Right hindlimb (tissue), 1 donor: ENCODE measurements at regions not wholly inside any gene's neighbourhood (a gene's known extent, or its start where the extent isn't known, plus 50 kb on each side); places are given as distances from the start of the nearest gene placed in this dataset.
"Not testable (repeated sequence)": the region's sequence is repeated elsewhere in the genome, so short reads cannot be mapped to it uniquely, and the experiment has no call there.

Experiments
- DNase-seq: peaks from one replicate; pipeline ENCODE4 v3.0.0-alpha.2; 2018

- DNase-seq, result not testable (repeated sequence)
Measured at GRCh38 chr4:49154308-49155103, 168.4 kb downstream of the CWH43 start.

- DNase-seq, result not testable (repeated sequence)
Measured at GRCh38 chr4:49155270-49155669, 169.2 kb downstream of the CWH43 start.

GRCh38 chr4:49156309-49156708 is 170.2 kb downstream of the CWH43 start:
- DNase-seq, result not testable (repeated sequence)

- DNase-seq, result not testable (repeated sequence)
Measured at GRCh38 chr4:49157630-49158029, 171.6 kb downstream of the CWH43 start.

- DNase-seq, result not testable (repeated sequence)
Measured at GRCh38 chr4:49161111-49161541, 175.1 kb downstream of the CWH43 start.

- not testable (repeated sequence) for DNase-seq
Measured at GRCh38 chr4:49164916-49165315, 178.8 kb downstream of the CWH43 start.

GRCh38 chr4:49177847-49178246 is 191.8 kb downstream of the CWH43 start:
- DNase-seq, result not testable (repeated sequence)

- not testable (repeated sequence) for DNase-seq
Measured at GRCh38 chr4:49181088-49181487, 195.0 kb downstream of the CWH43 start.

- not testable (repeated sequence) for DNase-seq
Measured at GRCh38 chr4:49211396-49212194, 225.5 kb downstream of the CWH43 start.

- not testable (repeated sequence) for DNase-seq
Measured at GRCh38 chr4:49213250-49213649, 227.2 kb downstream of the CWH43 start.

- DNase-seq, result not testable (repeated sequence)
Measured at GRCh38 chr4:49213750-49214149, 227.7 kb downstream of the CWH43 start.

GRCh38 chr4:49214453-49215081 is 228.5 kb downstream of the CWH43 start:
- DNase-seq, result not testable (repeated sequence)

- DNase-seq, result not testable (repeated sequence)
Measured at GRCh38 chr4:49215082-49215479, 229.0 kb downstream of the CWH43 start.

- DNase-seq, result not testable (repeated sequence)
Measured at GRCh38 chr4:49216606-49217005, 230.5 kb downstream of the CWH43 start.

- DNase-seq, result no peak
Measured at GRCh38 chr4:49217492-49217891, 231.4 kb downstream of the CWH43 start.

GRCh38 chr4:49218094-49218493 is 232.0 kb downstream of the CWH43 start:
- not testable (repeated sequence) for DNase-seq

- not testable (repeated sequence) for DNase-seq
Measured at GRCh38 chr4:49218931-49219330, 232.9 kb downstream of the CWH43 start.

GRCh38 chr4:49219489-49220225 is 233.6 kb downstream of the CWH43 start:
- DNase-seq, result not testable (repeated sequence)

- DNase-seq, result no peak
Measured at GRCh38 chr4:49221209-49221608, 235.1 kb downstream of the CWH43 start.

GRCh38 chr4:49222810-49223209 is 236.7 kb downstream of the CWH43 start:
- not testable (repeated sequence) for DNase-seq

GRCh38 chr4:49226216-49226866 is 240.3 kb downstream of the CWH43 start:
- DNase-seq, result not testable (repeated sequence)

- DNase-seq, result not testable (repeated sequence)
Measured at GRCh38 chr4:49227941-49228340, 241.9 kb downstream of the CWH43 start.
